ENCODE measurements at regions not wholly inside any gene's neighbourhood (a gene's known extent, or its start where the extent isn't known, plus 50 kb on each side); places are given as distances from the start of the nearest gene placed in this dataset.

DNA sequence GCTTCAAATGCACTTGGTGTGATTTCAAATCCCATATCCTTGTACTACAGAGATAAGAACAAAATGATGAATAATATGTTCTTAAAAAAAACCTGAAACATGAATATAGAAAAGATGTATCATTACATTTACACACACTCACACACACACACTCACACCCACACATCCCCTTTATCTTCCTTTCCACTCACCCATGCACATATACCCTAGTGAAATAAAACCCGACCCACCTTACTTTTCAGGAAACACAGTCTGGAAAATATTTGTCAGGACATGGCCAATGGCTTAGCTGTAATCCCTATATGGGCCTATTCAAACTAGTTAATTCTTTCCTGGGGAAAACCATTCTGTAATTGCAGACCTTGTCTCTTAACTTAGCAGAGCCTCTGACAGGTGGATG, 60.8 kb upstream of the EDN1 start:
- no peaks in the 10 kb centered on the region for H3K4me1 Mint-ChIP-seq
- H3K4me3 Mint-ChIP-seq, result no peak overlapping the region
- TF ChIP-seq, protein P1, sequence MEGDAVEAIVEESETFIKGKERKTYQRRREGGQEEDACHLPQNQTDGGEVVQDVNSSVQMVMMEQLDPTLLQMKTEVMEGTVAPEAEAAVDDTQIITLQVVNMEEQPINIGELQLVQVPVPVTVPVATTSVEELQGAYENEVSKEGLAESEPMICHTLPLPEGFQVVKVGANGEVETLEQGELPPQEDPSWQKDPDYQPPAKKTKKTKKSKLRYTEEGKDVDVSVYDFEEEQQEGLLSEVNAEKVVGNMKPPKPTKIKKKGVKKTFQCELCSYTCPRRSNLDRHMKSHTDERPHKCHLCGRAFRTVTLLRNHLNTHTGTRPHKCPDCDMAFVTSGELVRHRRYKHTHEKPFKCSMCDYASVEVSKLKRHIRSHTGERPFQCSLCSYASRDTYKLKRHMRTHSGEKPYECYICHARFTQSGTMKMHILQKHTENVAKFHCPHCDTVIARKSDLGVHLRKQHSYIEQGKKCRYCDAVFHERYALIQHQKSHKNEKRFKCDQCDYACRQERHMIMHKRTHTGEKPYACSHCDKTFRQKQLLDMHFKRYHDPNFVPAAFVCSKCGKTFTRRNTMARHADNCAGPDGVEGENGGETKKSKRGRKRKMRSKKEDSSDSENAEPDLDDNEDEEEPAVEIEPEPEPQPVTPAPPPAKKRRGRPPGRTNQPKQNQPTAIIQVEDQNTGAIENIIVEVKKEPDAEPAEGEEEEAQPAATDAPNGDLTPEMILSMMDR (IDR thresholded peaks at IDR 0.05; ENCODE audit: unreplicated experiment in 3 of 3), result no peak
- H3K36me3 Mint-ChIP-seq (ENCODE audit: low read depth), result no peaks in the 10 kb centered on the region
- no peaks in the 10 kb centered on the region for H3K27me3 Mint-ChIP-seq (ENCODE audit: low read depth)
- H3K9me3 Mint-ChIP-seq, result no peaks in the 10 kb centered on the region
- no peak overlapping the region for H3K27ac Mint-ChIP-seq

DNA sequence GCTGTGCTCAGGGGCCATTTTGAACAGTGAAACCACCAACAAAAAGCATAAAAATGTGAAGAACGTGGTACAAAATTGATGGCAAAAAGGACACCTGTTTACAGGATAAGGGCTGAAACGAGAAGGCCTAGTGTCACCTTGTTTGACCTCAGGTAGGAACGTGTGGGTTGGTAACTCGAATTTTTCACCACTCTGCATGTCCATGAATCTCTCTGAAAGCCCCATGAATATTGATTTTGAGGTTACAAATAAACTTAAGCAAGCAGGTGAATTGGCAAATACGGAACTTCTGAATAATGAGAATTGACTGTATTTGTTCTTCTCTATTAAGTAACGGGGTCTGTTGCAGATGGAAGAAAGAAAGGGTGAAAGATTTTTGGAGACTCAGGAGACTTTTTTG, 59.6 kb upstream of the EDN1 start:
- Mint-ChIP-seq H3K4me3 (no peak overlapping the region), H3K9me3 (no peaks in the 10 kb centered on the region), H3K4me1 (no peaks in the 10 kb centered on the region), H3K27me3 (ENCODE audit: low read depth) (no peaks in the 10 kb centered on the region), H3K27ac (no peak overlapping the region), H3K36me3 (ENCODE audit: low read depth) (no peaks in the 10 kb centered on the region)
- TF ChIP-seq, protein P1 (IDR thresholded peaks at IDR 0.05; ENCODE audit: unreplicated experiment in 3 of 3), result no peak

DNA sequence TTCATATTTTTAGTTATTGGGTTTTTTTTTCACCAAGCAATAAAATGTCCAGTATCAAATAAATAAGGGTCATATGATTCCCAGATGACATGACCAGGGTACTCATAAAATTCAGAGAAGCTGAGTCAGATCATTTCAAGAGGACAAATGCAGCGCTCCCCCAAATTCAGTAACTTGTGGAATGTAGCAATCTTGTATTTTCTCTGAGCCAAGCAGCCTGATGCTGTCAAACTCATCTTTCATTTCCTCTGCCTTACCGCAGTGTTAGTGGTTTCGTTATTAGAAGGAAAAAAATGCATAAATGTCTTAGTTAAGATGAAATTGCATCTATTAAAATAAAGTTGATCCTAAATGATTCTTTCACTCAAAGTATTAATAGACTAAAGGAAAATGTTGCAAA, 57.8 kb upstream of the EDN1 start:
- Mint-ChIP-seq H3K9me3 (no peaks in the 10 kb centered on the region), H3K36me3 (ENCODE audit: low read depth) (no peaks in the 10 kb centered on the region), H3K4me1 (no peaks in the 10 kb centered on the region), H3K27ac (peak overlapping the region in 1 of 3 experiments; percentile 67), H3K4me3 (no peak overlapping the region), H3K27me3 (ENCODE audit: low read depth) (no peaks in the 10 kb centered on the region)
- TF ChIP-seq, protein P1 (IDR thresholded peaks at IDR 0.05; ENCODE audit: unreplicated experiment in 3 of 3), result no peak

DNA sequence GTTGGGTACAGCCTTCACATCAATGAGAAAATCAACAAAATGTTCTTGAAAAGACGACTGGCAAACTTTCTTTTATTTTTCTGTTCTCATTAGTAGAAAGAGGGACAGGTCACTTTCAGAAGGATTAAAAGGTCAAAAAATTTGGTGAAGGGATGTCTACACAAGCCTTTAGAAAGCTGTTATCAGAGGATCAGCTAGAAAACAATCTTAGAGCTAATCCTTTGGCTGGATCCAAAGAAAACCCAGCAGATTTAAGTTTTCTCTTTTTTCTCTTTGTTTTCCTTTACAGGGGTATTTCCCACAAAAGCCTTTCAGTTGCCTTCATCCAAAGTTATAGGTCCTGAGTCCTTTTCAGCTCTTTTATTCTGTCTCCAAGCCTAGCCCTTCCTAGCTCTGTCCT, 57.3 kb upstream of the EDN1 start:
- TF ChIP-seq, protein P1 (IDR thresholded peaks at IDR 0.05; ENCODE audit: unreplicated experiment in 3 of 3), result no peak
- Mint-ChIP-seq H3K4me1 (no peaks in the 10 kb centered on the region), H3K27me3 (ENCODE audit: low read depth) (no peaks in the 10 kb centered on the region), H3K27ac (peak overlapping the region in 1 of 3 experiments; percentile 67), H3K36me3 (ENCODE audit: low read depth) (no peaks in the 10 kb centered on the region), H3K9me3 (no peaks in the 10 kb centered on the region), H3K4me3 (no peak overlapping the region)

DNA sequence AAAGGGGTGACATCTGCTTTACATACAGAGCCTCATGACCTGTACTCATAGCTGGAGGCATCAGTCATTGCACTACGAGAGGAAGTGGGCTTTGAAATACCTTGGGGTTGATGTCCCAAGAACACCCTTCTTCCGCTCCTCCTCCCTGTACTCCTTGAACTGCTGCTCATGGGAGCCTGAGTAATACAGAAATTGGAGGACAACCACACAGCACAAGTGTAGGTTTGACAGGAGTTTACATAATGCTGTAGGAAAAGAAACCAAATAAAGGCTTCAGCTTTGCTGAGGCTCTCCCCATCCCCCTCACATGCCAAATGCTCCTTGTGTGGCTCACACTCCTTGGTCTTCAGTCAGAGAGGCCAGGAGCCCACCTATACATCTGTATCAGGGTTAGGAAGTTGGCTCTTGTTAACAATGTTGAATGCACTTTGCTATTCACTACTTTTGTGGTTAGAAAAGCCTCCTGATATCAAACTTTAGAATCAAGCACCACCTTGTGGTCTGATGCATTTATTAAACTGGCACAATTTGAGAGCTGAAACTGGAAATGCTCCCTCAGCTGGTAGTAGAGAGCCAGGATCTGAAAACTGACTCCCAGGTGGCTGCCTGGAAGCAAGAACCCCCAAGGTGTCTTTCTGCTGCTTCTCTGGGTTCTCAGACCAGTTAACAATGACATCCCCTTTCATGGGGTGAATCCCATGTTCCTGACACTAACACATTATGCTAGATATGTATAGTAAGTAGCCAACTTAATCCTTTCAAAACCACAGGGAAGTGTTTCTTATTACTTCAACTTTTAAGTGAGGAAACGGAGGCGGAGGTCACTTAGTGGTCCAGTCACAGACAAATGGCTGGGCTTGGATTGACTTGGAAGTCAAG, 56.2 kb upstream of the EDN1 start:
- H3K9me3 Mint-ChIP-seq, result no peaks in the 10 kb centered on the region
- no peaks in the 10 kb centered on the region for H3K36me3 Mint-ChIP-seq (ENCODE audit: low read depth)
- no peak overlapping the region for H3K27ac Mint-ChIP-seq
- H3K4me3 Mint-ChIP-seq, result no peak overlapping the region
- no peaks in the 10 kb centered on the region for H3K27me3 Mint-ChIP-seq (ENCODE audit: low read depth)
- TF ChIP-seq, protein P1 (IDR thresholded peaks at IDR 0.05; ENCODE audit: unreplicated experiment in 3 of 3), result peak; percentile 81 to 89 (median 82)
- H3K4me1 Mint-ChIP-seq, result no peaks in the 10 kb centered on the region

DNA sequence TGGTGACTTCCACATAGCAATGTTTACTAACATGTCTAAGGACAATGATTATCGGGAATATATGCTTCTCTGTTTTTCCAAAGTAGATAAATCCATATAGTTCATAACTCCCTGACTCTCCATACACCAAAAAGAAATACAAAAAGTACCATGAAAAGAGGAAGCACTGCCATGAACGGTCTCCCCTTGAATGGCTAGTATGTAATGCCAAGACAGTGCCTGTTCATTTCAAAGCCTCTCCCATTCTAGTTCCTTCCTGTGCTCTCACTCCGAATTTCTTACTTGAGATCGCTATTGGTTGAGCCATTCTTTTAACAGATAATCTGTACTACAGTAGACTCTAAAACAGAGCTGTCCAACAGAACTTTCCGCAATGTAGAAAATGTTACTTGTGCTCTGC, 54.8 kb upstream of the EDN1 start:
- TF ChIP-seq, protein P1 (IDR thresholded peaks at IDR 0.05; ENCODE audit: unreplicated experiment in 3 of 3), result no peak
- H3K4me3 Mint-ChIP-seq, result no peak overlapping the region
- no peaks in the 10 kb centered on the region for H3K9me3 Mint-ChIP-seq
- H3K27ac Mint-ChIP-seq, result no peak overlapping the region
- H3K27me3 Mint-ChIP-seq (ENCODE audit: low read depth), result no peaks in the 10 kb centered on the region
- H3K36me3 Mint-ChIP-seq (ENCODE audit: low read depth), result no peaks in the 10 kb centered on the region
- no peaks in the 10 kb centered on the region for H3K4me1 Mint-ChIP-seq
